K562 (cell line): ENCODE measurements at regions not wholly inside any gene's neighbourhood (a gene's known extent, or its start where the extent isn't known, plus 50 kb on each side); places are given as distances from the start of the nearest gene placed in this dataset.

Experiments
- CEBPG ChIP-seq, 3 experiments: fragments of 200-800 bp in 1 of 3; sonication (Bioruptor generic) in 1 of 3; sonication (generic) in 1 of 3; formaldehyde crosslinking in 1 of 3; IDR thresholded peaks in 2 of 3; conservative IDR thresholded peaks in 1 of 3; 2 replicates each; pipeline versions ENCODE4 v1.6.1 to v1.8.0; 2016 to 2022; ENCODE audit warnings: missing compliant biosample characterization in 2 of 3, missing genetic modification characterization in 2 of 3, mild to moderate bottlenecking in 1 of 3, missing genetic modification reagents in 1 of 3
- DMBX1 ChIP-seq: fragments of 250-450 bp; sonication (Bioruptor Pico); IDR thresholded peaks from 2 replicates; pipeline ENCODE4 v1.8.0; 2022; ENCODE audit warnings: inconsistent platforms, mild to moderate bottlenecking, moderate library complexity, borderline replicate concordance
- GATAD2A ChIP-seq: fragments of 450-650 bp; IDR thresholded peaks from 2 replicates; pipeline ENCODE4 v1.6.1; 2017
- ILF3 ChIP-seq: fragments of 450-650 bp; IDR thresholded peaks from 2 replicates; pipeline ENCODE4 v1.6.1; 2018; ENCODE audit warnings: antibody characterized with exemption, mild to moderate bottlenecking, moderate library complexity, borderline replicate concordance
- SMARCC2 ChIP-seq: fragments of 450-650 bp; IDR thresholded peaks from 2 replicates; pipeline ENCODE4 v1.6.1; 2017; ENCODE audit warnings: antibody characterized with exemption, moderate library complexity, mild to moderate bottlenecking, low read depth
- TF ChIP-seq, protein P1 (sequence below): fragments of 450-650 bp; IDR thresholded peaks from 2 replicates; pipeline ENCODE4 v1.6.1; 2016; ENCODE audit warnings: low read depth
- TF ChIP-seq, protein P2 (sequence below), 2 experiments: IDR thresholded peaks; 2 replicates each; pipeline ENCODE4 v1.6.1; 2011; ENCODE audit warnings: borderline replicate concordance in 1 of 2, control low read depth in 1 of 2, low read depth in 1 of 2, low read length in 1 of 2, mild to moderate bottlenecking in 1 of 2, mixed read lengths in 1 of 2, moderate library complexity in 1 of 2; ENCODE audit not compliant: insufficient read depth in 1 of 2, insufficient read length in 1 of 2, poor library complexity in 1 of 2, severe bottlenecking in 1 of 2; ENCODE audit errors: extremely low read depth in 1 of 2

DNA sequence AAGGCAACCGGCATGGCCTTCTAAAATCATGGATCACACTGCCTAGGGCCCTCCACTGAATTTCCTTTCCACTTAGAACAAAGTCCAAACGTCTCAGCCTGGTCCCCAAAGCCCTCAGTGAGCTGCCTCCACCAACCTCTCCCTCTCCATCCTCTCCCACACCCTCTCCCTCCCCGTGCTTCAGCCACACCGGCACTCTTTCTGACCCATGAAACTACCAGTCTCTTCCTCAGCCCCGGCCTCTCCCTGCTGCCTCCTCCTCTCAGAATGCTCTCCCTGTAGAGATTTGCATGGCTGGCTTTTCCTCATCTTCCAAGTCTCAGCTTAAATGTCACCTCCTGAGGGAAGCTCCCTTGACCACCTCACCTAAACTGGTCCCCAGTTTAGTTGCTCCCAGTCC is 219.0 kb upstream of the ZMIZ1 start (continued):
- TF ChIP-seq, protein P1, sequence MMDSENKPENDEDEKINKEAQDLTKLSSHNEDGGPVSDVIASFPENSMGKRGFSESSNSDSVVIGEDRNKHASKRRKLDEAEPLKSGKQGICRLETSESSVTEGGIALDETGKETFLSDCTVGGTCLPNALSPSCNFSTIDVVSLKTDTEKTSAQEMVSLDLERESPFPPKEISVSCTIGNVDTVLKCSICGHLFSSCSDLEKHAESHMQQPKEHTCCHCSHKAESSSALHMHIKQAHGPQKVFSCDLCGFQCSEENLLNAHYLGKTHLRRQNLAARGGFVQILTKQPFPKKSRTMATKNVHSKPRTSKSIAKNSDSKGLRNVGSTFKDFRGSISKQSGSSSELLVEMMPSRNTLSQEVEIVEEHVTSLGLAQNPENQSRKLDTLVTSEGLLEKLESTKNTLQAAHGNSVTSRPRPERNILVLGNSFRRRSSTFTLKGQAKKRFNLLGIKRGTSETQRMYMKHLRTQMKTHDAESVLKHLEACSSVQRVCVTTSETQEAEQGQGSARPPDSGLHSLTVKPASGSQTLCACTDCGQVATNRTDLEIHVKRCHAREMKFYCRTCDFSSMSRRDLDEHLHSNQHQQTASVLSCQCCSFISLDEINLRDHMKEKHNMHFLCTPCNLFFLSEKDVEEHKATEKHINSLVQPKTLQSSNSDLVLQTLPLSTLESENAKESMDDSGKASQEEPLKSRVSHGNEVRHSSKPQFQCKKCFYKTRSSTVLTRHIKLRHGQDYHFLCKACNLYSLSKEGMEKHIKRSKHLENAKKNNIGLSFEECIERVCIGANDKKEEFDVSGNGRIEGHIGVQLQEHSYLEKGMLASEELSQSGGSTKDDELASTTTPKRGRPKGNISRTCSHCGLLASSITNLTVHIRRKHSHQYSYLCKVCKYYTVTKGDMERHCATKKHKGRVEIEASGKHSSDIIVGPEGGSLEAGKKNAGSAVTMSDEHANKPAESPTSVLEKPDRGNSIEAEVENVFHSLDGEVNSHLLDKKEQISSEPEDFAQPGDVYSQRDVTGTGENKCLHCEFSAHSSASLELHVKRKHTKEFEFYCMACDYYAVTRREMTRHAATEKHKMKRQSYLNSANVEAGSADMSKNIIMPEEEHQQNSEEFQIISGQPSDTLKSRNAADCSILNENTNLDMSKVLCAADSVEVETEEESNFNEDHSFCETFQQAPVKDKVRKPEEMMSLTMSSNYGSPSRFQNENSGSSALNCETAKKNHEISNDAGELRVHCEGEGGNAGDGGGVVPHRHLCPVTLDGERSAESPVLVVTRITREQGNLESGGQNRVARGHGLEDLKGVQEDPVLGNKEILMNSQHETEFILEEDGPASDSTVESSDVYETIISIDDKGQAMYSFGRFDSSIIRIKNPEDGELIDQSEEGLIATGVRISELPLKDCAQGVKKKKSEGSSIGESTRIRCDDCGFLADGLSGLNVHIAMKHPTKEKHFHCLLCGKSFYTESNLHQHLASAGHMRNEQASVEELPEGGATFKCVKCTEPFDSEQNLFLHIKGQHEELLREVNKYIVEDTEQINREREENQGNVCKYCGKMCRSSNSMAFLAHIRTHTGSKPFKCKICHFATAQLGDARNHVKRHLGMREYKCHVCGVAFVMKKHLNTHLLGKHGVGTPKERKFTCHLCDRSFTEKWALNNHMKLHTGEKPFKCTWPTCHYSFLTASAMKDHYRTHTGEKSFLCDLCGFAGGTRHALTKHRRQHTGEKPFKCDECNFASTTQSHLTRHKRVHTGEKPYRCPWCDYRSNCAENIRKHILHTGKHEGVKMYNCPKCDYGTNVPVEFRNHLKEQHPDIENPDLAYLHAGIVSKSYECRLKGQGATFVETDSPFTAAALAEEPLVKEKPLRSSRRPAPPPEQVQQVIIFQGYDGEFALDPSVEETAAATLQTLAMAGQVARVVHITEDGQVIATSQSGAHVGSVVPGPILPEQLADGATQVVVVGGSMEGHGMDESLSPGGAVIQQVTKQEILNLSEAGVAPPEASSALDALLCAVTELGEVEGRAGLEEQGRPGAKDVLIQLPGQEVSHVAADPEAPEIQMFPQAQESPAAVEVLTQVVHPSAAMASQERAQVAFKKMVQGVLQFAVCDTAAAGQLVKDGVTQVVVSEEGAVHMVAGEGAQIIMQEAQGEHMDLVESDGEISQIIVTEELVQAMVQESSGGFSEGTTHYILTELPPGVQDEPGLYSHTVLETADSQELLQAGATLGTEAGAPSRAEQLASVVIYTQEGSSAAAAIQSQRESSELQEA, result no peak
- TF ChIP-seq DMBX1, result no peak
- TF ChIP-seq ILF3, result no peak
- TF ChIP-seq CEBPG (CRISPR knock-in tag; IDR thresholded peaks at IDR 0.05), result no peak
- no peak for TF ChIP-seq CEBPG (tag; conservative IDR thresholded peaks at IDR 0.05 in 1 of 2, IDR thresholded peaks at IDR 0.05 in 1 of 2)
- TF ChIP-seq GATAD2A, result no peak
- TF ChIP-seq, protein P2, sequence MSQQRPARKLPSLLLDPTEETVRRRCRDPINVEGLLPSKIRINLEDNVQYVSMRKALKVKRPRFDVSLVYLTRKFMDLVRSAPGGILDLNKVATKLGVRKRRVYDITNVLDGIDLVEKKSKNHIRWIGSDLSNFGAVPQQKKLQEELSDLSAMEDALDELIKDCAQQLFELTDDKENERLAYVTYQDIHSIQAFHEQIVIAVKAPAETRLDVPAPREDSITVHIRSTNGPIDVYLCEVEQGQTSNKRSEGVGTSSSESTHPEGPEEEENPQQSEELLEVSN (IDR thresholded peaks at IDR 0.05; ENCODE audit: borderline replicate concordance in 1 of 2, extremely low read depth in 1 of 2, insufficient read depth in 1 of 2, insufficient read length in 1 of 2, low read depth in 1 of 2, low read length in 1 of 2, poor library complexity in 1 of 2, severe bottlenecking in 1 of 2), result no peak
- TF ChIP-seq SMARCC2, result no peak
